Amygdala (tissue), 56 donors: ENCODE measurements at regions not wholly inside any gene's neighbourhood (a gene's known extent, or its start where the extent isn't known, plus 50 kb on each side); places are given as distances from the start of the nearest gene placed in this dataset.
"Not testable (repeated sequence)": the region's sequence is repeated elsewhere in the genome, so short reads cannot be mapped to it uniquely, and the experiment has no call there.

Experiments
- DNase-seq, 56 donors: peaks; one replicate each; lab custom pipeline; 2025; lab: John Stamatoyannopoulos, UW

DNA sequence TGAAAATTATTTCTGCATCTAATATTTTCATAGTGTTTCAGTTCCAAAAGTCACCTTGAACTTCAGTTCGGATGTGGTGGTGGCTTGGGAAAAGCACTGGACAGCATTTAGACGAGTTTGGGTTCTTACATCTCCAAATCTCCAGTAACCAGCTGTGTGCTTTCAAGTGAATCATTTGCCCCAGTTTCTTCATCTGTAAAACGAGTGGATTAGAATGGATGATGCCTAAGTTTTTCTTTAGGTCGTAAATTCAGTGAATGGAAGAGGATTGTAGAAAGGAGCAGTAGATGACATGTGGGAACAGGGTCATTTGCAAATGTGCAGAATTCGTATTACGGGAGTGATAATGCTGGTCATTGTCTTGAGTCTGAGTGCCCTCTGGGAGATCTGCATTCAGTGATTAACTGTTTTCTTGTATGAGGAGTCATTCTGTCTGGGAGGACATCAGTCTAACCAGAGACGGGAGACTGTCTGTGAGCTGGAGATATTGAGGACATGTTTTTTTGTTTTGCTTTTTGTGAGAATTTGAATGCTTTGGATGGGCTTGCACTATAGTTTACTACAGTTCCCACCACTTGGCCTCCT, 641.6 kb upstream of the TBL1XR1 start:
- DNase-seq, result no peak

- DNase-seq, result no peak
Observed at GRCh38 chr3:177842302-177842701, 645.0 kb upstream of the TBL1XR1 start.

DNA sequence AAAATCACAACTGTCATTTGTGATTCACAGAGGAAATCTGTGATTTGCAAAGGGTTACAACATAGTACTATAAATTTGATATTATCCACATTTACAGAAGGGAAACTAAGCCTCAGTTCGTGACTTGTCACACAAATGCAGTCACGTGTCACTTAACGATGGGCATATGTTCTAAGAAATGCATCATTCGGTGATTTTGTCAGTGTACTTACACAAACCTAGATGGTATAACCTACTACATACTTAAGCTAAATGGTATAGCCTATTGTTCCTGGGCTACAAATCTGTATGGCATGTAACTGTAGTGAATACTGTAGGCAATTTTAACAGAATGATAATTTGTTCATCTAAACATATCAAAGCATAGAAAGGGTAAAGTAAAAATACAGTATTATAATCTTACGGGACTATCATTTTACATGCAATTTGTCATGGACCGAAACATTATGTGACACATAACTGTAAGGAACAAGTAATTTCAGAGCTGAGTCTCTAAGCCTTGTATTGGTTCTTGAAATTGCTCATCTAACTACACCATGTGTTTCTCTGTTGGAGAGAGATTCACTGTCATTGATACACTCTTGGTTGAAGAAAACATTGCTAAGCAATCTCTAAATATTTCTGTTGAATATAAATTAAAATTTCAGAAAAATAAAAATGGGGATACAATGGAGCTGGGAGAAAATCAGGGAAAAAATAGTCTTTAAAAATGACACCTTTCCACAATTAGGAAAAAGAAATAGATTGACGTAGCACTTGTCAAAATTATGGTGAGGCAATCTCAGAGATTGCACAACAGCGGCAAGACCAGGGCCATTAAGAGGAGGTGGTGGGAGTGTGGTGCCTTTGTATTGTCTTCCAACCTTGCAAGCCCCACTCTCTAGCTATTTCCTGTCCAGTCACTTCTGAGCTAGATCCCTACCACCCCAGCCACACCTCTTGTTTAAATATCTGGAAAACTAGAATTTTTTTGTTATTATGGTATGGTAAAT, 645.8 kb upstream of the TBL1XR1 start:
- DNase-seq, result no peak

DNA sequence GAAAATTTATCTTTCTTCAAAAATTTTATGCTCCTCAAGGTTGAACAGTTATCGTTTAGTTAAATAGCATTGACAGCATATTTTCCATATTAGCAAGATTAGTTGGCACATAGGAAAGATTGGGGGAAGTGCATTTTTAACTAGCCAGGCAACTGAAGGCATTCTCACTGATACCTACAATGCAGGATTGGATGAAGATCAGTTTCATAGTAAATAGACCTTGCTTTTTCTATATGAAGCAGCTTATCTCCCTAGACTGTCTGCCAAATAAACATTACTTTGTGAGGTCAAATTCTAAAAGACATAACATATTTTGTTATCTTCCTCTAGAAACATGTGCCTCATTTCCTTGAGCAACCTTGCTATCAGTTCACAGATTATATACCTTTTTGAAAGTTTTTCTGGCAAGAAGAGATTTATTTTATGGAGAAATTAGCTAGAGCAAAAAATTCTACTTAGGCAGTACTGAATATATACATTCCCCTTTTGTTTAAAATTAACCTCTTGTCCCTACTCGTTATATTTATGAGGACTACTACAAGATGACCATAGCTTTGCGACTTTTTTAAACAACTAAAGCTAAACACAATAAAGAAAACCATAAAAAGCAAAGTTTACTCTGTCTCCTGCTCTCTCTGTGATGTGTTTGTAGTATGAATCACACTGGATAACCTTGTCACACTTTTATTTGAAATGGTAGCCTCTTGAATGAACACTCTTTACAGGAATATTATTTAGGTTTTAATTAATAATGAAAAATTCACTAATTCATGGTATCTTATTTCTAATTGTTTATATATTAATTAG, 654.9 kb upstream of the TBL1XR1 start:
- DNase-seq, result no peak

GRCh38 chr3:177855021-177855420, 657.7 kb upstream of the TBL1XR1 start:
- no peak for DNase-seq

GRCh38 chr3:177860184-177860583, 662.9 kb upstream of the TBL1XR1 start:
- no peak for DNase-seq

GRCh38 chr3:177862962-177863491, 665.7 kb upstream of the TBL1XR1 start:
- DNase-seq, result no peak

DNA sequence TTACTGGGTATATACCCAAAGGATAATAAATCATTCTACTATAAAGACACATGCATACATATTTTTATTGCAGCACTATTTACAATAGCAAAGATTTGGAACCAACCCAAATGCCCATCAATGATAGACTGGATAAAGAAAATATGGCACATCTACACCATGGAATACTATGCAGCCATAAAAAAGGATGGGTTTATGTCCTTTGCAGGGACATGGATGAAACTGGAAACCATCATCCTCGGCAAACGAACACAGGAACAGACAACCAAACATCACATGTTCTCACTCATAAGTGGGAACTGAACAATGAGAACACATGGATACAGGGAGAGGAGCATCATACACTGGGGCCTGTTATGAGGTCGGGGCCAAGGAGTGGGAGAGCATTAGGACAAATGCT, 665.0 kb upstream of the KCNMB2 start:
- DNase-seq, result not testable (repeated sequence)

GRCh38 chr3:177878192-177878591, 658.0 kb upstream of the KCNMB2 start:
- DNase-seq, result no peak

DNA sequence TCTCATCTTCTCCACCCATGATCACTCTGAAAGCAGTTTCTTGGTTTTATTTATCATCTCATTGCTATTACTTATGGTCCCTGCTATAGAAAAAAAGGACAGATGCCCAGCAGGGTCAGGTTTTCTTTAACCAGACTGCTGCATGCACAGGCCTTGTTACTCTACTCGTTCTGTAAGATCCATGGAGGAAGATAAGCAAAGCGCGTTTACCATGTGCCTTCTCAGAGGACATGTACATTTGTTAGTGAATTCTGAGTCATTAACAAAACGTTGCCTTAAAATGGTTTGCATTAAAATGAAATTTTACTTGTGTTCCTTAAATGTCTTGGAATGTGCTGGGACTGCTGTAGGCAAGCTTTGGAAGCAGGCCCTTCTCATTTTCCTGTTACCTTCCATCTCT, 657.3 kb upstream of the KCNMB2 start:
- no peak for DNase-seq

DNA sequence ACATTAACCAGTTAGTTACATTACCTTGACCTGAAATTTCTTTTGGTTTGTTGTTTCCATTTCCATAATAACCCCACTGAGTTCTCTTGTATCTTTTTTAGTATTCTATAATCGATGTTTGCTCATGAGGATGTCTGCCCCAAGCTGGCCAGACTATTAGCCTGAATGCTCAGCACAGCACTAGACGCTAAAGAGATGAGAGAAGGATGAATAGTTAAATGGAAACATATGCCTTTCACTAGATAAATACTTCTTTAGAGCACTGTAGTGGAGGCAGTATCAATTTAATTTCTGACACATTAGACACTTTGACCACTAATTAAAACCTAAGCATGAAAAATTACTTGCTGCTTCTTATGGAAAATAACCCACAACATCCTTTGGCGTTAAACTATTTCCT, 654.9 kb upstream of the KCNMB2 start:
- DNase-seq, result no peak

DNA sequence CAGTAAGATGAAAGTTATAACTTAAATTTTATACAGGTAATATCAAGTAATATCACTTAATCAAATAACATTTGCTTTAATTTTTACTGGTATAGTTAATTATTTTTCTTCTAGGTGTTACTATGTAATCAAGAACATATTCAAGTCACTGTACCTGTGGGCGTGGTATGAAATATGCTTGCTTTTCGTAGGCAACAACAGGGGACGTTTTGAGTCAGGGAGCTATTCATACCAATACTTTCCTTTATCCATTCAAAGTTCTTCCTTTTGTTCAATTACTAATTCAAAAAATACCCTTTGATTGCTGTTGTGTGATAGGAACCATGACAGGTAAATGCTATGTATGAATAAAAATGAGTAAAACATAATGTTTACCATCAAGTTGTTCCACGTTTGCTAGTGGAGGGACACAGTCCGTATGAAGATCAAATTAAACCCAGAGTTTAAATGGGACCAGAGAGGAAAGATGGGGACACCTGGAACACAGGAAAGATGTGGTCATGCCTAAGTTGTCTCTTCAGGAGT, 654.0 kb upstream of the KCNMB2 start:
- DNase-seq, result no peak

- DNase-seq, result no peak
Observed at GRCh38 chr3:177883091-177883490, 653.1 kb upstream of the KCNMB2 start.

- no peak for DNase-seq
Observed at GRCh38 chr3:177883957-177884356, 652.3 kb upstream of the KCNMB2 start.

- DNase-seq, result no peak
Observed at GRCh38 chr3:177885063-177885462, 651.2 kb upstream of the KCNMB2 start.

GRCh38 chr3:177886501-177886900, 649.7 kb upstream of the KCNMB2 start:
- DNase-seq, result no peak

DNA sequence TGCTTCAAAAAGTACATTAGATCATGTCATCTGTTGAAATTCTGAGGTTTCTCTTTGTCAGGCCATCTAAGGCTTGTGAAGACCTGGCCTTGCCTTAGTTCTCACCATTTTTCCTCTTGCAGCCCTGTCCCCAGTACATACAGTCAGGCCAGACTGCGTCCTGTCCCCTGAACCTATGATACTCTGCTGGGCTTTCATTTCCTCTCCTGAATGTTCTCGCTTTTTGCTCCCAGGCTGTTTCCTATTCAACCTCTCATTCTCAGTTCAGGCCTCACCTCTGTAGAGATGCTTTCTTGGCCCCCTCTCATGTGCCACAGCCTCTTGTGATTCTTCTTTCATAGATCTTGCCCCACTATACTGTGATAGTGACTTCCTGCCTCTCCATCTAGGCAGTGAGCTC, 648.8 kb upstream of the KCNMB2 start:
- DNase-seq, result no peak

- no peak for DNase-seq
Observed at GRCh38 chr3:177889161-177889560, 647.1 kb upstream of the KCNMB2 start.

GRCh38 chr3:177889652-177890358, 646.4 kb upstream of the KCNMB2 start:
- DNase-seq, result no peak

- DNase-seq, result no peak
Observed at GRCh38 chr3:177890359-177890683, 645.9 kb upstream of the KCNMB2 start.
